ENCODE measurements at regions not wholly inside any gene's neighbourhood (a gene's known extent, or its start where the extent isn't known, plus 50 kb on each side); places are given as distances from the start of the nearest gene placed in this dataset.
"Not testable (repeated sequence)": the region's sequence is repeated elsewhere in the genome, so short reads cannot be mapped to it uniquely, and the experiment has no call there.

GRCh38 chr5:67544942-67545341 lies 348.3 kb upstream of the CD180 start:
- CTCF ChIA-PET (ENCODE audit: partially characterized antibody), result not testable (repeated sequence)

GRCh38 chr5:67543720-67544270 lies 347.2 kb upstream of the CD180 start:
- no peak for DNase-seq
- ChIA-PET POLR2A (ENCODE audit: partially characterized antibody) (no interaction called here), CTCF (ENCODE audit: partially characterized antibody) (no interaction called here)
- H3K27me3 ChIP-seq (ENCODE audit: insufficient read depth, low read length), result no peaks in the 10 kb centered on the region
- H3K9me3 Mint-ChIP-seq, result peaks cover 0 to 2% (median 0%) of the 10 kb centered on the region in 8 donors
- intact Hi-C loops (cut with micrococcal nuclease), result no loop called here
- H3K4me1 Mint-ChIP-seq, result peaks cover 9 to 13% (median 13%) of the 10 kb centered on the region in 4 donors
- no peaks in the 10 kb centered on the region for H3K36me3 ChIP-seq (ENCODE audit: insufficient read depth, low read length)
- H3K27me3 Mint-ChIP-seq, result no peaks in the 10 kb centered on the region
- H3K9me3 ChIP-seq (ENCODE audit: control insufficient read depth in 1 of 2, low read length in 2 of 2), result no peaks in the 10 kb centered on the region
- no peaks in the 10 kb centered on the region for H3K4me1 ChIP-seq (ENCODE audit: insufficient read depth, low read length)
- no peak overlapping the region for H3K27ac ChIP-seq (ENCODE audit: low read depth, low read length)
- no peak overlapping the region for H3K4me3 ChIP-seq (ENCODE audit: low read length in 2 of 2)
- no peaks in the 10 kb centered on the region for H3K36me3 Mint-ChIP-seq
- no peak overlapping the region for H3K27ac Mint-ChIP-seq
- H3K4me3 Mint-ChIP-seq, result no peak overlapping the region

More at GRCh38 chr5:67544942-67545341, 348.3 kb upstream of the CD180 start:
- H3K4me1 Mint-ChIP-seq, result peaks cover 11 to 20% (median 17%) of the 10 kb centered on the region in 4 donors
- H3K9me3 ChIP-seq (ENCODE audit: control insufficient read depth in 1 of 2, low read length in 2 of 2); H3K4me3 ChIP-seq (ENCODE audit: low read length in 2 of 2); H3K36me3 Mint-ChIP-seq; H3K27ac ChIP-seq (ENCODE audit: low read depth, low read length); H3K4me1 ChIP-seq (ENCODE audit: insufficient read depth, low read length); H3K9me3 Mint-ChIP-seq; H3K36me3 ChIP-seq (ENCODE audit: insufficient read depth, low read length); H3K27ac Mint-ChIP-seq; H3K27me3 Mint-ChIP-seq; DNase-seq; H3K27me3 ChIP-seq (ENCODE audit: insufficient read depth, low read length); H3K4me3 Mint-ChIP-seq; POLR2A ChIA-PET (ENCODE audit: partially characterized antibody); intact Hi-C loops (cut with micrococcal nuclease): not testable (repeated sequence)

GRCh38 chr5:67542479-67542878 lies 345.9 kb upstream of the CD180 start:
- peaks cover 0 to 3% (median 1%) of the 10 kb centered on the region in 4 donors for H3K4me1 Mint-ChIP-seq
- no peak overlapping the region for H3K4me3 Mint-ChIP-seq
- H3K36me3 Mint-ChIP-seq, result no peaks in the 10 kb centered on the region
- Histone ChIP-seq H3K4me3 (ENCODE audit: low read length in 2 of 2) (no peak overlapping the region), H3K9me3 (ENCODE audit: control insufficient read depth in 1 of 2, low read length in 2 of 2) (no peaks in the 10 kb centered on the region), H3K27me3 (ENCODE audit: insufficient read depth, low read length) (no peaks in the 10 kb centered on the region), H3K36me3 (ENCODE audit: insufficient read depth, low read length) (no peaks in the 10 kb centered on the region), H3K27ac (ENCODE audit: low read depth, low read length) (no peak overlapping the region), H3K4me1 (ENCODE audit: insufficient read depth, low read length) (peaks cover 9% of the 10 kb centered on the region)
- no peak overlapping the region for H3K27ac Mint-ChIP-seq
- POLR2A ChIA-PET (ENCODE audit: partially characterized antibody), result no interaction called here
- no peak for DNase-seq
- H3K9me3 Mint-ChIP-seq, result peaks cover 0 to 2% (median 0%) of the 10 kb centered on the region in 8 donors
- H3K27me3 Mint-ChIP-seq, result no peaks in the 10 kb centered on the region
- intact Hi-C loops (cut with micrococcal nuclease), result no loop called here
- CTCF ChIA-PET (ENCODE audit: partially characterized antibody), result no interaction called here

GRCh38 chr5:67541875-67542274 lies 345.3 kb upstream of the CD180 start:
- POLR2A ChIA-PET (ENCODE audit: partially characterized antibody), result no interaction called here
- DNase-seq, result no peak
- H3K4me3 Mint-ChIP-seq, result no peak overlapping the region

DNA sequence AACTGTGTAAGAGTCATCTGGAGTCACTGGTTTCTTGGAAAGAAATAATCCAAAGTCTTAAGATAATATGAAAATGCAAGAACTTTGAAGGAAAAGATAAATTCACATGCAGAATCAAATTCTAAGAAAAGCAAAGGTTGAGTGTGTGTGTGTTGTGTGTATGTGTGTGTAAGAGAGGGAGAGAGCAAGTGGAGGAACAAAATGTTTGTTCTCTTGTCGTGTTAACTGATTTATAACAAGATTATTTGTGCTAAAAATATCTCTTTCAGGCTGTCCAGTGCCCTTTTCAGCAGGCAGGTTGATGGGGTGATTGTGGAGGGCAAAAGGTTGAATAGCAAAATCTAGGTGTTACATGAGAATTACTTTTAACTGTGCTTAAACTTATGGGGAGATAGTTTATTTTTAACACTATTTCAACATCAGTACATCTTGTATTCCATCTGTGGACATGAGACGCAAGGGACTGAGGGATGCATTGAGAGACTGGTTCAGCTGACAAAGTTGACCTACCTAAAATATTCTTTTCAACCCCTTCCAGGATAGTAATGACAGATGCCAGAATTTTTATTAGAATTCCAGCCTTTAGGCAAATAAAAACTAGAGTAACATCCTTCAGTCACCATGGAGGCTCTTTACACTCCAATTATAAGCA lies 342.4 kb upstream of the CD180 start:
- H3K4me3 ChIP-seq (ENCODE audit: low read length in 2 of 2), result no peak overlapping the region
- CTCF ChIA-PET (ENCODE audit: partially characterized antibody), result interaction anchor here (1.2 kb wide), 1 partner anchor 44 kb away, joined by 4 read pairs; no protein-coding TSS in a partner anchor
- DNase-seq, result no peak
- Mint-ChIP-seq H3K36me3 (no peaks in the 10 kb centered on the region), H3K27ac (no peak overlapping the region), H3K9me3 (no peaks in the 10 kb centered on the region), H3K27me3 (no peaks in the 10 kb centered on the region), H3K4me1 (peaks cover 0 to 5% (median 1%) of the 10 kb centered on the region in 4 donors), H3K4me3 (no peak overlapping the region)
- no peaks in the 10 kb centered on the region for H3K9me3 ChIP-seq (ENCODE audit: control insufficient read depth in 1 of 2, low read length in 2 of 2)
- H3K27ac ChIP-seq (ENCODE audit: low read depth, low read length), result no peak overlapping the region
- intact Hi-C loops (cut with micrococcal nuclease), result loop anchor here (10.0 kb wide), 1 partner anchor 184 kb away; no protein-coding TSS in a partner anchor
- POLR2A ChIA-PET (ENCODE audit: partially characterized antibody), result interaction anchor here (0.8 to 1.4 kb wide), 2 partner anchors 9 to 24 kb away, joined by 4 read pairs; no protein-coding TSS in a partner anchor
- no peaks in the 10 kb centered on the region for H3K27me3 ChIP-seq (ENCODE audit: insufficient read depth, low read length)
- H3K36me3 ChIP-seq (ENCODE audit: insufficient read depth, low read length), result no peaks in the 10 kb centered on the region
- H3K4me1 ChIP-seq (ENCODE audit: insufficient read depth, low read length), result peaks cover 16% of the 10 kb centered on the region

More at GRCh38 chr5:67541875-67542274, 345.3 kb upstream of the CD180 start:
- H3K27me3 Mint-ChIP-seq, result no peaks in the 10 kb centered on the region
- CTCF ChIA-PET (ENCODE audit: partially characterized antibody), result interaction anchor here (0.6 kb wide), 1 partner anchor 147 kb away, joined by 3 read pairs; no protein-coding TSS in a partner anchor
- H3K27ac Mint-ChIP-seq, result no peak overlapping the region
- H3K36me3 Mint-ChIP-seq, result no peaks in the 10 kb centered on the region
- H3K9me3 Mint-ChIP-seq, result peaks cover 0 to 2% (median 0%) of the 10 kb centered on the region in 8 donors
- no peak overlapping the region for H3K4me3 ChIP-seq (ENCODE audit: low read length in 2 of 2)
- H3K4me1 Mint-ChIP-seq, result peaks cover 0 to 2% (median 0%) of the 10 kb centered on the region in 4 donors
- intact Hi-C loops (cut with micrococcal nuclease), result no loop called here
- H3K36me3 ChIP-seq (ENCODE audit: insufficient read depth, low read length), result no peaks in the 10 kb centered on the region
- H3K4me1 ChIP-seq (ENCODE audit: insufficient read depth, low read length), result peaks cover 15% of the 10 kb centered on the region
- no peaks in the 10 kb centered on the region for H3K27me3 ChIP-seq (ENCODE audit: insufficient read depth, low read length)
- H3K27ac ChIP-seq (ENCODE audit: low read depth, low read length), result no peak overlapping the region
- no peaks in the 10 kb centered on the region for H3K9me3 ChIP-seq (ENCODE audit: control insufficient read depth in 1 of 2, low read length in 2 of 2)

DNA sequence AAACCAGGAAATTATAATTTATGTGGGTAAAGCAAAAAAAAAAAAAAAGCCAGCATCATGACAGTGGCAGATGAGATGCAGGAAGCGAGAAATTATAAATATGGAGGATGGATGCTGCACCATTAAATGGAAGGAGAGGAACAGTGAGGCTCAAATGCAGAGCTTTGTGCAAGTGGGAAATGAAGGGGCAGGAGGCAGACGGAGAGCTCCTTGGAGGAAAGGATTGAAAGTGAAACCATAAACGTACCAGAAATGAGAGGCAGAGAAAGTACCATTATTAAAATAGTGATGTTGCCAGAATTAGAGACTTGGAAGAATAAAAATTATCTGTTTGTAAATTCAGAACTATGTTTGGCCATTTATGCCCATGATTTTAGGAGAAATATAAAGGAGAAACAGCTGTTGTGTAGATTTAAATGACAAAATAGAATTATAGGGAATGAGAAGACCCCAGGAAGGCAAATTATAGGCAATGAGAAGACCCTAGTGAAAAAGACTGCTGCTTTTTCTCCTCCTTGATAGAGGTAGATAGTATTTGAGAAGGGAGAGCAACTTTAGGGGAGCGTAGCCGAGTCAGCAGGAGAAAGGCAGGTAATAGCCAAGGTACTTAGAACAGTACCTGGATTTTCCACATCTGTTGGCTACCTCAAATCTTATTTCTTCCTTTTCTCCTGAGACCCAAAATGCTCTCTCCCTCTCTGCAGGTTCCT lies 341.0 kb upstream of the CD180 start:
- no peaks in the 10 kb centered on the region for H3K27me3 ChIP-seq (ENCODE audit: insufficient read depth, low read length)
- ChIA-PET POLR2A (ENCODE audit: partially characterized antibody) (interaction anchor here (1.0 to 1.4 kb wide), 2 partner anchors 15 to 23 kb away, joined by 4 read pairs; no protein-coding TSS in a partner anchor), CTCF (ENCODE audit: partially characterized antibody) (interaction anchor here (0.8 to 1.2 kb wide), 2 partner anchors 26 to 43 kb away, joined by 3 to 4 read pairs; no protein-coding TSS in a partner anchor)
- Mint-ChIP-seq H3K36me3 (no peaks in the 10 kb centered on the region), H3K4me1 (peaks cover 0 to 5% (median 2%) of the 10 kb centered on the region in 4 donors), H3K27ac (no peak overlapping the region), H3K27me3 (no peaks in the 10 kb centered on the region), H3K4me3 (no peak overlapping the region), H3K9me3 (no peaks in the 10 kb centered on the region)
- intact Hi-C loops (cut with micrococcal nuclease), result loop anchor here (10.0 kb wide), 1 partner anchor 183 kb away; no protein-coding TSS in a partner anchor
- H3K9me3 ChIP-seq (ENCODE audit: control insufficient read depth in 1 of 2, low read length in 2 of 2), result no peaks in the 10 kb centered on the region
- peak in 1 of 5 donors; percentile 28 for DNase-seq
- no peak overlapping the region for H3K27ac ChIP-seq (ENCODE audit: low read depth, low read length)
- H3K36me3 ChIP-seq (ENCODE audit: insufficient read depth, low read length), result no peaks in the 10 kb centered on the region
- H3K4me1 ChIP-seq (ENCODE audit: insufficient read depth, low read length), result peaks cover 16% of the 10 kb centered on the region
- peak overlapping the region; percentile 26 to 49 for H3K4me3 ChIP-seq (ENCODE audit: low read length in 2 of 2)

DNA sequence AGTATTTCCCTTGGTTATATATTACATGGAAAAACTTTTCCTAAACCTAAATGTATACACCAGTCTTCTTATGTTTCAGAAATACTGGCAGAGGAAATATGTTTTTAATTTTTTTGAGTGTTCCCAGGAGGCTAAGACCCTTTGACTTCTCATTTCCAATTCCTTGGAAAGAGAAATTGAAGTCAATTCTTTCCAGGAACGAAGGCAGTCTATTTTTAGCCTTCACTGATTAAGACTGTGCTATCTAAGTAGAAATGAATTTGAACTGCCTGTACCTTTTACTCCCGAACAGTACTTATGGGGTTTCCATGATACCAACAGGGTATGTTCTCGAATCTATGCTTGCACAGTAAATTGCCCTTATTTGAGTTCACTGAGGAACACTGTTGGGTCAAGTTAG lies 340.3 kb upstream of the CD180 start:
- Mint-ChIP-seq H3K9me3 (no peaks in the 10 kb centered on the region), H3K27ac (peak overlapping the region in 1 of 7 donors; percentile 25), H3K36me3 (no peaks in the 10 kb centered on the region), H3K4me3 (no peak overlapping the region), H3K27me3 (no peaks in the 10 kb centered on the region), H3K4me1 (peaks cover 0 to 5% (median under 1%) of the 10 kb centered on the region in 4 donors)
- Histone ChIP-seq H3K4me1 (ENCODE audit: insufficient read depth, low read length) (peaks cover 16% of the 10 kb centered on the region), H3K9me3 (ENCODE audit: control insufficient read depth in 1 of 2, low read length in 2 of 2) (no peaks in the 10 kb centered on the region), H3K4me3 (ENCODE audit: low read length in 2 of 2) (no peak overlapping the region), H3K27ac (ENCODE audit: low read depth, low read length) (no peak overlapping the region), H3K27me3 (ENCODE audit: insufficient read depth, low read length) (no peaks in the 10 kb centered on the region), H3K36me3 (ENCODE audit: insufficient read depth, low read length) (no peaks in the 10 kb centered on the region)
- DNase-seq, result no peak
- intact Hi-C loops (cut with micrococcal nuclease), result loop anchor here (10.0 kb wide), 1 partner anchor 182 kb away; no protein-coding TSS in a partner anchor
- ChIA-PET CTCF (ENCODE audit: partially characterized antibody) (no interaction called here), POLR2A (ENCODE audit: partially characterized antibody) (interaction anchor here (1.0 kb wide), 1 partner anchor 15 kb away, joined by 4 read pairs; no protein-coding TSS in a partner anchor)
